ENCODE measurements at regions not wholly inside any gene's neighbourhood (a gene's known extent, or its start where the extent isn't known, plus 50 kb on each side); places are given as distances from the start of the nearest gene placed in this dataset.
"Not testable (repeated sequence)": the region's sequence is repeated elsewhere in the genome, so short reads cannot be mapped to it uniquely, and the experiment has no call there.

- no peak for DNase-seq (ENCODE audit: low spot score)
Measured at GRCh38 chr2:123609077-123609476, 416.0 kb upstream of the CNTNAP5 start.

DNA sequence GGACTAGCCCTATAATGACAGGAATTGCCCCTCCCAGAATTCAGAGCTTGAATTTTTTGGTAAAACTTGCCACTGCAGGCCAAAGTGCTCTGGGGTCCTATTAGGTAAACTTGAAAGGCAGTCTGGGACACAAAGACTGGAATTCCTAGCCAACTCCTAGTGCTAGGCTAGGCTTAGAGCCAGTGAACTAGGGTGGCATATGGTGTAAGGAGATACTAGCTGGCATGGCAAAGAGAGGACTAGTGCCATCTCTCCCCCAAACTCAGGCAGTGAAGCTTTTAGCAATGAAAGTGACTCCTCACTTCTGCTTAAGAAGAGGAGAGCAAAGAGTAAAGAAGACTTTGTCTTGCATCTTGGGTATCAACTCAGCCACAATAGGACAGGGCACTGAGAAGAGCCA is 410.5 kb upstream of the CNTNAP5 start:
- no peak for DNase-seq (ENCODE audit: low spot score)

GRCh38 chr2:123618642-123619041 is 406.4 kb upstream of the CNTNAP5 start:
- not testable (repeated sequence) for DNase-seq (ENCODE audit: low spot score)

- DNase-seq (ENCODE audit: low spot score), result no peak
Measured at GRCh38 chr2:123624816-123625215, 400.3 kb upstream of the CNTNAP5 start.

GRCh38 chr2:123636232-123636631 is 388.9 kb upstream of the CNTNAP5 start:
- DNase-seq (ENCODE audit: low spot score), result no peak

DNA sequence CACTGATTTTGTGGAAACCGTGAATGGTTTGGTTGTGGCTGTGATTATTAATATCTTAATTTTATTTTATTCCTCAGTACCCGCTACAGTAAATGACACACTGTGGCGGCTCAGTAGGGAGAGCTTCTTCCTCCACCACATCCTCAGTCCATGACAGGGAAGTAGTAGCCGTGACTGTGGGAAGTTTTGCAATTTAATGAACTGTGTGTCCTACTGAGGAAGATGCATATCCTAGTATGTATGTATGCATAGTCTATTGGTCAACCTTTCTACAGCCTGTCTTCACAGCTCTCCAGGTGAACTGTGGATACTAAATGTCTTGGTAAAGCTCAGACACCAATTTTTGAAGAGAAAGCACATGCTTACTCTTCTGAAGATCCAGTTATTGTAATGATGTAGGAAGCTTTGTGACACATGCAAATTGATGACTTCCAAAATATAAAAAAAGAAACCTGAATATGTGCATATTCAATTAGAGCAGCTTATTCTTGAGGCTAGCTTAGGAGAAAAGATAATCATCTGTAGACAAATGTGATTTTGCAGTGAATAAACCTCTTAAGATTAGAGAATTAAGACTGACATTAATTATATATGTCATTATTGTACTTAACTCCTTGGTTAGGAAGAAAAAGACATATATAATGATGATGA is 384.3 kb upstream of the CNTNAP5 start:
- no peak for DNase-seq (ENCODE audit: low spot score)

DNA sequence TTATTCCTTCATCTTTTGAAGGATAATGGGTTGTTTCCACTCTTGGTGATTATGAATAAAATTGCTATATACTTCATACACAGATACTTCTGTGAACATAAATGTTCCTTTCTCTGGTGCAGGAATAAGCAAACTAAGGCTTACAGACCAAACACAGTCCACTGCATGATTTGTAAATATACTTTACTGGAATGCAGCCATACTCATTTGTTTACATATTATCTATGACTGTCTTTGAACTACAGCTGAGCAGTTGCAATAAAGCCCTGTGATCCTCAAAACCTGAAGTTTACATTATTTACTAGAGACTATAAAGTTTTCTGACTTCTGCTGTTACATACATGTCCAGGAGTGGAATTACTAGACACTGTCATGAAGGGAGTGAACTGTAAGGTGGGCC is 381.0 kb upstream of the CNTNAP5 start:
- no peak for DNase-seq (ENCODE audit: low spot score)

GRCh38 chr2:123648016-123648415 is 377.1 kb upstream of the CNTNAP5 start:
- DNase-seq (ENCODE audit: low spot score), result no peak

DNA sequence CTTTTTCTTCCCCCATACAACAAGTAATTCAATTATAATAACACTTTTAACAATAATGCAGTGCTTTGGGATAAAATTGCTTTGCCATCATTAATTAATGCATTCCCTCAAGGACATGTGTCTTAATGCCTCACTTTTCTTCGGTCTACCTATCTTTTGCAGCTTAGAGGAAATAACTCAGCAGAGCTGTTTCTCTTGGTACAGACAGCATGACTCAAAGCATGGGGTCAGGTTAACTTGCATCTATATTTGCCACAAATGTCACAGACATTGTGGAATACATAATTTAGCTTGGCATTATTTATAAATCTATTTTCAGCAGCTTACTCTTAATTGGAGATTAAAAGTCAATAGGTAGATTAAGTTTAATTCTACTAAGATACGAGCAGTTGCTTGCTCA is 376.1 kb upstream of the CNTNAP5 start:
- no peak for DNase-seq (ENCODE audit: low spot score)

- DNase-seq (ENCODE audit: low spot score), result no peak
Measured at GRCh38 chr2:123651151-123651550, 373.9 kb upstream of the CNTNAP5 start.

DNA sequence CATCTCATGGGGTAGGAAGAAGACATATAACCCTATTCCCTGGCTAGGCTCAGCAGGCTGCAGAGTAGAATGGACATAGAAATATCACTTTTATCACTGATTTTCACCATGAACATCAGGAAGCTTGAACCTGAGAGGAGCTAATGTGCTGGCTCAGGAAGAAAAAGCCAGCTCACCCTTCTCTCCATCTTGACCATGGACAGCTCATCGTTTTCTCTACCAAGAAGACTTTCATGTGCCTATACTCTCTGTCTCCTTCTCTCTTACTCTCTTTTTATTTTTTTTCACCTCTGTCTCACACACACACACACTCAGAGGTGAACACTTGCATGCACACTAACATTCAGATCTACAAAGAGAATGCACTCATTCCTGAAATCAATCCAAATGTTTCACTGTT is 372.8 kb upstream of the CNTNAP5 start:
- DNase-seq (ENCODE audit: low spot score), result no peak

DNA sequence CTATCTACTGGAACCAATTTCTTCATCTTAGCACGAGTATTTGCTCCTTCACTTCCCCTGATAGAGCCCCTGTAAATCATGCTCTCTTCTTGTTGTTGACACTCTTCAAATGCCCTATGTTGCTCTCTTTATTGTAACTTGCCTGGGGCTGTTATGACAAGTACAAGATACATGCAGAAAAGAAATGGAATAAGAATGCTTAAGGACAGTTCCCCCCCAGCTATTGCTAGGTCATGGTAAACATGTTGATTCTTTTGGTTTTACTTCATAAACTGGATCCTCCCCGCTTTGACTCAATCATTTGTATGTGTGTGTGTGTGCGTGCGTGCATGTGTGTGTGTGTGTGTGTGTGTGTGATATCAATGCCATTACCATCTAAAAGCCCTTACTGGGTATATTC is 368.5 kb upstream of the CNTNAP5 start:
- DNase-seq (ENCODE audit: low spot score), result no peak

- DNase-seq (ENCODE audit: low spot score), result no peak
Measured at GRCh38 chr2:123659120-123659519, 366.0 kb upstream of the CNTNAP5 start.

DNA sequence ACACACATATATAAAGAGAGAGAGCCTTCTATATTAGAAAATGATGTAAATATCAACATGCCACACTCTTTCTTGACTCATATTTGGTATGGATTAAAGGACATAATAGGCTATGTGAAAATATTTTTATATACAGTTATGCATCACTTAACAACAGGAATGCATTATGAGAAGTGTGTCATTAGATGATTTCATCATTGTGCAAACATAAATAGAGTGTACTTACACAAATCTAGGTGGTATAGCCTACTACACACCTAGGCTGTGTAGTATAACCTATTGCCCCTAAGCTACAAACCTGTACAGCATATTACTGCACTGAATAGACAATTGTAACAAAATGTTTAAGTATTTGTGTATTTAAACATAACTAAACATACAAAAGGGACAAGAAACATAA is 354.8 kb upstream of the CNTNAP5 start:
- no peak for DNase-seq (ENCODE audit: low spot score)

DNA sequence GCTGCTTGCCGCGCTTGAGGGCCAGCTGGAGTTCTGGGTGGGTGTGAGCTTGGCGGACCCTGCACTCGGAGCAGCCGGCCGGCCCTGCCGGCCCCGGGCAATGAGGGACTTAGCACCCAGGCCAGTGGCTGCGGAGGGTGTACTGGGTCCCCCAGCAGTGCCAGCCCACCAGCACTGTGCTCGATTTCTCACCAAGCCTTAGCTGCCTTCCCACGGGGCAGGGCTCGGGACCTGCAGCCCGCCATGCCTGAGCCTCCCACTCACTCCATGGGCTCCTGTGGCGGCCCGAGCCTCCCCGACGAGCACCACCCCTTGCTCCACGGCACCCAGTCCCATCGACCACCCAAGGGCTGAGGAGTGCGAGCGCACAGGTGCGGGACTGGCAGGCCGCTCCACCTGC is 341.3 kb upstream of the CNTNAP5 start:
- not testable (repeated sequence) for DNase-seq (ENCODE audit: low spot score)

DNA sequence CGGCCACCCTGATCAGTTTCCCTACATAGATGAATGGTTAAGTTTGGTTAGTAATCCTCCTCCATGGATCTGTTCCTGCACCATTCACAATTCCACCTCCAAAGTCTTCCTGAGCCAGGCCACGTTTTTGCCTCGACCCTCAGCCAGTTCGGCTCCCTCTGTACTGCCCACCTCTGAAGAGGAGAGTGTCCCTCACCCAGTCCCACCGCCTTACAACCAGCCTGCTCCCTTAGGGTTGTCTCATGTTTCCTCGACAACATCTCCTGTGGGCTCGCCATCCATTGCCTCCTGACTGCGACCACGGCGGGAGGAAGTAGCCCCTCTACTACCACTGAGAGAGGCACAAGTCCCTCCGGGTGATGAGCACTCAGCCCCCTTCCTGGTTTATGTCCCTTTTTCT is 338.0 kb upstream of the CNTNAP5 start:
- DNase-seq (ENCODE audit: low spot score), result no peak

DNA sequence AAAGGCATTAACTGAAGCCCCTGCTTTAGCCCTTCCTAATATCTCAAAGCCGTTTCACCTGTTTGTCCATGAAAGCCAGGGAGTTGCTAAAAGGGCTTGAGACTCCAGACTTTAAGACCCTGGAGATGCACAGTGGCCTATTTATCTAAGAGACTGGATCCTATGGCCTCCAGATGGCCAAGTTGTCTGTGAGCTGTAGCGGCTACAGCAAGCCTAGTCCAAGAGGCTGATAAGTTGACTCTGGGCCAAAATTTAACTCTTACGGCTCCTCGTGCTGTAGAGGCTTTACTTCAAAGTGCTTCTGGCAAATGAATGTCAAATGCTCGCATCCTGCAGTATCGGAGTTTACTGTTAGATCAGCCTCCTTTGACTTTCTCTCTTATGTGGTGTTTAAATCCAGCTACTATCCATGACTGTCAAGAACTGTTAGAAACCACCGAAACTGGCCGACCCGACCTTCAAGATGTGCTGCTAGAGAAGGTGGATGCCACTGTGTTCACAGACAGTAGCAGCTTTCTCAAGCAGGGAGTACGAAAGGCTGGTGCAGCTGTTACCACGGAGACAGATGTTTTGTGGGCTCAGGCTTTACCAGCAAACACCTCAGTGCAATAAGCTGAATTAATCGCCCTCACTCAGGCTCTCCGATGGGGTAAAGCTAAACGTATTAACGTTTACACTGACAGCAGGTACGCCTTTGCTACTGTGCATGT is 336.7 kb upstream of the CNTNAP5 start:
- no peak for DNase-seq (ENCODE audit: low spot score)

- no peak for DNase-seq (ENCODE audit: low spot score)
Measured at GRCh38 chr2:123692121-123692520, 333.0 kb upstream of the CNTNAP5 start.

- no peak for DNase-seq (ENCODE audit: low spot score)
Measured at GRCh38 chr2:123693836-123694235, 331.3 kb upstream of the CNTNAP5 start.

GRCh38 chr2:123695426-123695825 is 329.7 kb upstream of the CNTNAP5 start:
- no peak for DNase-seq (ENCODE audit: low spot score)

DNA sequence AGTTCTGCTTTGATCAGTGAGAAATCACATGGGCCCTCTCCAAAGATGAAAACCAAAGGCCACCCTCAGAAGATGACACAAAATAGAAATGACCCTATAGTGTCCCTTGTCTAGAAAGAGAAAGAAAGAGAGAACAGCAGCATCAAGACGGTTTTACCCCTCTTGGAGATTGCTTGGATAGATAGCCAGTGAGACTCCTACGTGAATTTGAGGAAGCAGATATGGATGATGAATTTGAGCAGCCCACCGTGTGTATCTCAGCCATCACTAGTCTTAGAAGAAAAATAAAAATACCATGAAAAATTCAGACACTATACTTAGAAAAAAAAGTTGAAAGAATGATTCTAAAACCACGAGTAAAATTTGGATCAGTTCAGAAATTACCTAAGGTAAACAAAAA is 329.1 kb upstream of the CNTNAP5 start:
- DNase-seq (ENCODE audit: low spot score), result no peak

- DNase-seq (ENCODE audit: low spot score), result no peak
Measured at GRCh38 chr2:123696799-123697410, 328.2 kb upstream of the CNTNAP5 start.

GRCh38 chr2:123715467-123715982 is 309.6 kb upstream of the CNTNAP5 start:
- DNase-seq (ENCODE audit: low spot score), result no peak

Measured in HuH-7 (cell line).